ENCODE measurements at regions not wholly inside any gene's neighbourhood (a gene's known extent, or its start where the extent isn't known, plus 50 kb on each side); places are given as distances from the start of the nearest gene placed in this dataset.

- Histone ChIP-seq H3K9me3 (ENCODE audit: low read length) (no peaks in the 10 kb centered on the region), H3K4me1 (ENCODE audit: insufficient read depth, low read length) (no peaks in the 10 kb centered on the region), H3K27me3 (ENCODE audit: insufficient read depth, low read length, poor library complexity, severe bottlenecking) (peaks cover 4% of the 10 kb centered on the region), H3K27ac (ENCODE audit: low read depth, low read length) (no peak overlapping the region), H3K36me3 (ENCODE audit: insufficient read depth, low read length) (no peaks in the 10 kb centered on the region), H3K4me3 (ENCODE audit: low read length) (no peak overlapping the region)
- H3K36me3 Mint-ChIP-seq = peaks cover 0 to 4% (median 0%) of the 10 kb centered on the region in 3 donors
- peaks cover 23 to 60% of the 10 kb centered on the region in 2 donors for H3K27me3 Mint-ChIP-seq
- H3K4me1 Mint-ChIP-seq = peaks cover 3 to 5% (median 4%) of the 10 kb centered on the region in 3 donors
- POLR2A ChIA-PET = no interaction called here
- H3K9me3 Mint-ChIP-seq = peaks cover 2 to 10% (median 8%) of the 10 kb centered on the region in 5 donors
- no peak overlapping the region for H3K27ac Mint-ChIP-seq
- CTCF ChIA-PET = no interaction called here
- no peak overlapping the region for H3K4me3 Mint-ChIP-seq
- DNase-seq = no peak
Observed at GRCh38 chr1:8223526-8223925, 94.4 kb upstream of the SLC45A1 start.

GRCh38 chr1:8222789-8223188 is 95.1 kb upstream of the SLC45A1 start:
- Mint-ChIP-seq H3K4me3 (no peak overlapping the region), H3K27ac (no peak overlapping the region), H3K27me3 (peaks cover 29 to 59% of the 10 kb centered on the region in 2 donors), H3K36me3 (peaks cover 0 to 2% (median 0%) of the 10 kb centered on the region in 3 donors), H3K4me1 (peaks cover 4 to 5% (median 5%) of the 10 kb centered on the region in 3 donors), H3K9me3 (peaks cover 2 to 10% (median 8%) of the 10 kb centered on the region in 5 donors)
- Histone ChIP-seq H3K27ac (ENCODE audit: low read depth, low read length) (no peak overlapping the region), H3K4me3 (ENCODE audit: low read length) (no peak overlapping the region), H3K4me1 (ENCODE audit: insufficient read depth, low read length) (peaks cover 3% of the 10 kb centered on the region), H3K36me3 (ENCODE audit: insufficient read depth, low read length) (no peaks in the 10 kb centered on the region), H3K9me3 (ENCODE audit: low read length) (no peaks in the 10 kb centered on the region), H3K27me3 (ENCODE audit: insufficient read depth, low read length, poor library complexity, severe bottlenecking) (peaks cover 10% of the 10 kb centered on the region)
- DNase-seq = no peak
- ChIA-PET POLR2A (no interaction called here), CTCF (no interaction called here)

- Mint-ChIP-seq H3K27me3 (peaks cover 31 to 66% of the 10 kb centered on the region in 2 donors), H3K9me3 (no peaks in the 10 kb centered on the region), H3K4me1 (peaks cover 3 to 13% (median 4%) of the 10 kb centered on the region in 3 donors), H3K36me3 (no peaks in the 10 kb centered on the region), H3K4me3 (no peak overlapping the region), H3K27ac (no peak overlapping the region)
- CTCF ChIA-PET = no interaction called here
- Histone ChIP-seq H3K4me3 (ENCODE audit: low read length) (no peak overlapping the region), H3K4me1 (ENCODE audit: insufficient read depth, low read length) (peaks cover 3% of the 10 kb centered on the region), H3K9me3 (ENCODE audit: low read length) (no peaks in the 10 kb centered on the region), H3K27me3 (ENCODE audit: insufficient read depth, low read length, poor library complexity, severe bottlenecking) (peaks cover 14% of the 10 kb centered on the region), H3K27ac (ENCODE audit: low read depth, low read length) (no peak overlapping the region), H3K36me3 (ENCODE audit: insufficient read depth, low read length) (no peaks in the 10 kb centered on the region)
- POLR2A ChIA-PET = no interaction called here
- DNase-seq = no peak
Observed at GRCh38 chr1:8219530-8219929, 98.4 kb upstream of the SLC45A1 start.

GRCh38 chr1:8218351-8219092 is 99.4 kb upstream of the SLC45A1 start:
- CTCF ChIA-PET = no interaction called here
- no peaks in the 10 kb centered on the region for H3K9me3 Mint-ChIP-seq

GRCh38 chr1:8217809-8218208 is 100.1 kb upstream of the SLC45A1 start:
- H3K27me3 Mint-ChIP-seq = peaks cover 33 to 69% of the 10 kb centered on the region in 2 donors
- Histone ChIP-seq H3K36me3 (ENCODE audit: insufficient read depth, low read length) (no peaks in the 10 kb centered on the region), H3K9me3 (ENCODE audit: low read length) (no peaks in the 10 kb centered on the region), H3K27ac (ENCODE audit: low read depth, low read length) (no peak overlapping the region), H3K4me3 (ENCODE audit: low read length) (peak overlapping the region; percentile 49), H3K4me1 (ENCODE audit: insufficient read depth, low read length) (peaks cover 3% of the 10 kb centered on the region), H3K27me3 (ENCODE audit: insufficient read depth, low read length, poor library complexity, severe bottlenecking) (peaks cover 14% of the 10 kb centered on the region)
- peaks cover 3 to 13% (median 4%) of the 10 kb centered on the region in 3 donors for H3K4me1 Mint-ChIP-seq
- H3K36me3 Mint-ChIP-seq = no peaks in the 10 kb centered on the region
- peak overlapping the region; percentile 20 to 88 (median 72) for H3K4me3 Mint-ChIP-seq
- peak overlapping the region in 3 of 8 donors; percentile 6 to 83 (median 36) for H3K27ac Mint-ChIP-seq
- POLR2A ChIA-PET = no interaction called here
- CTCF ChIA-PET = interaction anchor here (1.1 kb wide), 1 partner anchor 65 kb away, joined by 3 read pairs; no protein-coding TSS in a partner anchor
- no peaks in the 10 kb centered on the region for H3K9me3 Mint-ChIP-seq
- DNase-seq = no peak

More at GRCh38 chr1:8218351-8219092, 99.4 kb upstream of the SLC45A1 start:
- Histone ChIP-seq H3K9me3 (ENCODE audit: low read length) (no peaks in the 10 kb centered on the region), H3K36me3 (ENCODE audit: insufficient read depth, low read length) (no peaks in the 10 kb centered on the region), H3K27ac (ENCODE audit: low read depth, low read length) (no peak overlapping the region), H3K27me3 (ENCODE audit: insufficient read depth, low read length, poor library complexity, severe bottlenecking) (peaks cover 14% of the 10 kb centered on the region), H3K4me1 (ENCODE audit: insufficient read depth, low read length) (peaks cover 3% of the 10 kb centered on the region), H3K4me3 (ENCODE audit: low read length) (no peak overlapping the region)
- H3K4me1 Mint-ChIP-seq = peaks cover 3 to 13% (median 4%) of the 10 kb centered on the region in 3 donors
- no peak overlapping the region for H3K27ac Mint-ChIP-seq
- H3K36me3 Mint-ChIP-seq = no peaks in the 10 kb centered on the region
- H3K4me3 Mint-ChIP-seq = peak overlapping the region in 4 of 7 donors; percentile 72 to 88 (median 78)
- peaks cover 29 to 65% of the 10 kb centered on the region in 2 donors for H3K27me3 Mint-ChIP-seq
- POLR2A ChIA-PET = no interaction called here
- no peak for DNase-seq

GRCh38 chr1:8217011-8217711 is 100.8 kb upstream of the SLC45A1 start:
- H3K27ac Mint-ChIP-seq = peak overlapping the region in 2 of 8 donors; percentile 50 to 64
- CTCF ChIA-PET = interaction anchor here (1.1 kb wide), 1 partner anchor 64 kb away, joined by 3 read pairs; no protein-coding TSS in a partner anchor
- Histone ChIP-seq H3K27me3 (ENCODE audit: insufficient read depth, low read length, poor library complexity, severe bottlenecking) (peaks cover 14% of the 10 kb centered on the region), H3K4me1 (ENCODE audit: insufficient read depth, low read length) (peaks cover 3% of the 10 kb centered on the region), H3K36me3 (ENCODE audit: insufficient read depth, low read length) (no peaks in the 10 kb centered on the region), H3K9me3 (ENCODE audit: low read length) (no peaks in the 10 kb centered on the region), H3K27ac (ENCODE audit: low read depth, low read length) (no peak overlapping the region), H3K4me3 (ENCODE audit: low read length) (peak overlapping the region; percentile 49)
- H3K4me1 Mint-ChIP-seq = peaks cover 4 to 16% (median 6%) of the 10 kb centered on the region in 3 donors
- DNase-seq = peak in 1 of 5 donors; percentile 11
- H3K4me3 Mint-ChIP-seq = peak overlapping the region; percentile 20 to 88 (median 78)
- H3K36me3 Mint-ChIP-seq = peaks cover 0 to 3% (median 0%) of the 10 kb centered on the region in 3 donors
- peaks cover 33 to 69% of the 10 kb centered on the region in 2 donors for H3K27me3 Mint-ChIP-seq
- H3K9me3 Mint-ChIP-seq = no peaks in the 10 kb centered on the region
- POLR2A ChIA-PET = interaction anchor here (0.6 kb wide), 1 partner anchor 22 kb away, joined by 4 read pairs; no protein-coding TSS in a partner anchor

GRCh38 chr1:8216005-8216404 is 101.9 kb upstream of the SLC45A1 start:
- no peak overlapping the region for H3K27ac ChIP-seq (ENCODE audit: low read depth, low read length)
- Mint-ChIP-seq H3K27me3 (peaks cover 32 to 76% of the 10 kb centered on the region in 2 donors), H3K9me3 (no peaks in the 10 kb centered on the region), H3K4me1 (peaks cover 7 to 23% (median 12%) of the 10 kb centered on the region in 3 donors), H3K27ac (no peak overlapping the region), H3K4me3 (peak overlapping the region in 5 of 7 donors; percentile 10 to 69 (median 63)), H3K36me3 (peaks cover 0 to 3% (median 0%) of the 10 kb centered on the region in 3 donors)
- peaks cover 14% of the 10 kb centered on the region for H3K27me3 ChIP-seq (ENCODE audit: insufficient read depth, low read length, poor library complexity, severe bottlenecking)
- ChIA-PET POLR2A (no interaction called here), CTCF (no interaction called here)
- DNase-seq = no peak
- no peaks in the 10 kb centered on the region for H3K36me3 ChIP-seq (ENCODE audit: insufficient read depth, low read length)
- H3K9me3 ChIP-seq (ENCODE audit: low read length) = no peaks in the 10 kb centered on the region
- peaks cover 3% of the 10 kb centered on the region for H3K4me1 ChIP-seq (ENCODE audit: insufficient read depth, low read length)
- no peak overlapping the region for H3K4me3 ChIP-seq (ENCODE audit: low read length)
